CD4-positive, alpha-beta T cell treated with Interleukin-10 for 1 hour (primary cell): ENCODE measurements at regions not wholly inside any gene's neighbourhood (a gene's known extent, or its start where the extent isn't known, plus 50 kb on each side); places are given as distances from the start of the nearest gene placed in this dataset.
A peak's percentile ranks its signal among the peaks of the same experiment; 100 is the strongest.
"Not testable (repeated sequence)": the region's sequence is repeated elsewhere in the genome, so short reads cannot be mapped to it uniquely, and the experiment has no call there.

Experiments
- DNase-seq: peaks from one replicate; pipeline ENCODE4 v3.0.0-alpha.2; 2020

DNA sequence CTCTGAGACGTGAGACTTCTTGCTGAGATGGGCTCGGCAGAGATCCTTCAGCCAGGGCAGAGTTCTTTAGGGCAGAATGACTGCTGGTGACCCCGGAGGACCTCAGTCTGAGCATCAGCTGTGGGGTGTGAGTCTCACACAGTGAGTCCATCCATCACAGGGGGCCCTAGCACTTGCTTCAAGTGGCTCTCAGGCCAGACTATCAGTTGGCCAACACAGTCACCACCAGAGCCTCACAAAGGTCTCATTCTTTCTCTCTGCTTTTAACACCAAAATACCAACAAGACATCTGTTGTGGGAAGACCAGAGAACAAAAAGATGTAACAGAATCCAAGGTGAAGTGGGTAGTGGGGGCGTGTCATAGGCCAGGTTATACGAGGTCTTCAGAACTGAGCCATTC is 345.6 kb upstream of the NRP1 start:
- DNase-seq = no peak

DNA sequence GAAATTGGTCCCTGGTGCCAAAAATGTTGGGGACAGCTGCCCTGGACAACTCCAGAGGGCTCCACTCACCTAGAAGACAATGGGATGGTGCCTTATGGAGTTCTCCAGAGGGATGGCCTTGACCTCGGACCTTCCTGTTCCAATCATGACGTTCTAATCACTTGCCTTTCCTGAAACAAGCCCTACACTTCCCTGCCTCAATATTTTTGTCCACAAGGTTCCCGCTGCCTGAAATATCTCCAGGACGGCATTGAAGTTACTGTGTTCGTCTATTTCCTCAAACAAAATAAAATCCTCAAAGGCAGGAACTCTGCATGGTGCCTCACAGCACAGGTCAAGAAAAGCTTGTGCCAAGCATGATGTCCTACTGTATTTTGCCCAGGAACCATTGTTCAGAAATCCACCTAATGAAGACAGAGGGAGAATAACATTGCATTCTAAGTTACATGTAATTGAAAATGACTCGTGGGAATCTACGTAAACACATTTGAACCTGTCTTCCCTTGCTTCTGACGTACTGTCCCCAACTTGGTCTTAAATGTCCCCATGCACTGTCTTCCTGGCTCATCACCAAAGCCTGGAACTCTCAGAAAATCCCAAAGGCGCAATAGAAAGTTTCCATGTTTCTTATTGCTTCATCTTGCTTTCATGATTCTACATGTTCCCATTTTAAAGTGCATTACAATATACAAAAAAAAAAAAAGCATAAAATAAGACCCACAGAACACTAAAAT is 342.3 kb upstream of the NRP1 start:
- no peak for DNase-seq

DNA sequence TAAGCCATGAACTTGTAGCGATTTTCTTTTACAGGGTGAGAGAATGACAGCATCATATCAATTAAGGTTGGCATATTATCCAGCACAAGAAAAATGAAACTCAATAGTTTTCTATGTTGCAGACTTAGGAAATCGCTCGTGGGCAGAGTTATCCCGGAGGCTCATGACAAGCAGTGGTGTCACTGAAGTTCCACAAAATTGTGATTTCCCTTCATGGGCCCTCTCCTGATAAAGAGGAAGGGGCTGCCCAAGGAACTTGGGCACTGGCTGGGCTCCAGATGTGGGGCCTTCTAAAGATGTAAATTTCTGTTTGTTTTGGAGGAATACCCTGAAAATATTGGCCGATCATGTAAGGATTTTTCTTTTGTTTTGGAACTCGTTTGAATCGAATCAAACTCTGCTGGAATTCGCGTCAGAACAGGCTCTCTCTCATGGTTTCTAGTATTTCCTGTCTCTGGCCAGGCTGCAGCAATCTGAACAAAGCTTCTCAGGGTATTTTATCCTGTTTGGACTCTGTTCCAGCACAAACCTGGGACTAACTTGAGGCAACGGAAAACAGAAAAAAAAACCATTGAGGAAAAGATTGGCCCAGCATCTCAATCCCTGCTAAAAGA is 340.6 kb upstream of the NRP1 start:
- DNase-seq = no peak

DNA sequence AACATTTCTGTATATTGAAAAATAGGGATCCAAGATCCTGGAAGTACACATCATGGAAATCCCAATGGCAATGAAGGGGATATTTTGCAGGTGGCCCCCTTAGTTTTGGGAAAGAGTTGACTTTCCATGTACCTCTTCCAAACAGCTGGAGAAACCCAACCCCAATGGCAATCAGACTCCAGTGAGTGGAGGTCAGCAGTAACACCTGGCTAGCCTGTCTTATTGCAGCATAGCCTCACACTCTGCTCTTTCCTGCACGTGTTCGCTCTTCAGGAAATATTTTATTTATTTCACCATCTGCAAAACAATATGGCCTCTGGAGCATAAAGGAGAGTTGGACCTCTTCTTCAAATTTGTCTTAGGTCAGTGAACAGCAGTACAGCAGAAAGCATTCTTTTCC is 340.0 kb upstream of the NRP1 start:
- DNase-seq = no peak

DNA sequence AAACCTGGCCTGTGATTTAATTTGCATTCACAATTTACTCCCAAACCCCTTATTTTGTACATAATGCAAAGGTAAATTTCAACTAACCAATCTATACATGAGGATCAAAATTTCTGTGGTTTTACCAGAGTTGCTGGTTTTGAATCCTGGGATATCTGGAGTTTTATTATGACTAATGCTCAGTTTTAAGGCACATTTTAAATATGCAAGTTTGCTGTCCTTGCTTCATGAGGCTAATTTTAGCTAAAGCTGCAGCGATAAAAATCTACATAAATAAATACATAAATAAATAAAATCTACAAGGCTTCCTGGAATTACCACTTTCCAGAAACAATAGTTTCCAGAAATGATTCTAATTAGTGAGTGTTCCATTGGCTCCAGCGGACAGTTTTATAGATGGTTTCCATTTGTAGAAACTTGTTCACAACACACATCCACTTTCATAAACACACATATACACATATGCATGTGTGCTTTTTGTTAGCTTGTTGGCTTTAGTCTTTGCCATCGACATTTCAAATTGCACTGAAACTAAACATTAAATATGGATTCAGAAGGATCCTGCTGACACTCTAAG is 339.5 kb upstream of the NRP1 start:
- no peak for DNase-seq

DNA sequence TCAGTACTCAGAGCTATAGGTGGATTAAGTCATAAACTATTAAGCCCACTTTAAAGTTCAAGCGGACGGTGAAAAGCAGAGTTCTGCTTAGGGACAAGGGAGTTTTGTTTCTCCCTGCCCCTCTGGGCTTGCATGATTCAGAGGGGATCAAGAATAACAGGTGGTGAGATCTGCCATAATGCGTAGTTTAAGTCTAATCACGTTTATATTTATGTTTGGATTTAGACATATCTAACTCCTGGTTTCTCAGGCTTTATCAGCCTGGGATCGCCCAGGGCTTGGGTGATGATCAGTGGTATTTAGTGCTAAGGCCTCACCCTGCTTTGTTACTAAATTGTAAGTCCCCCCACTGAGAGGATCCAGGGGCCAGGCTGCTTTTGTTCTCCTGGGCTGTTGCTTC is 335.4 kb upstream of the NRP1 start:
- DNase-seq = no peak

DNA sequence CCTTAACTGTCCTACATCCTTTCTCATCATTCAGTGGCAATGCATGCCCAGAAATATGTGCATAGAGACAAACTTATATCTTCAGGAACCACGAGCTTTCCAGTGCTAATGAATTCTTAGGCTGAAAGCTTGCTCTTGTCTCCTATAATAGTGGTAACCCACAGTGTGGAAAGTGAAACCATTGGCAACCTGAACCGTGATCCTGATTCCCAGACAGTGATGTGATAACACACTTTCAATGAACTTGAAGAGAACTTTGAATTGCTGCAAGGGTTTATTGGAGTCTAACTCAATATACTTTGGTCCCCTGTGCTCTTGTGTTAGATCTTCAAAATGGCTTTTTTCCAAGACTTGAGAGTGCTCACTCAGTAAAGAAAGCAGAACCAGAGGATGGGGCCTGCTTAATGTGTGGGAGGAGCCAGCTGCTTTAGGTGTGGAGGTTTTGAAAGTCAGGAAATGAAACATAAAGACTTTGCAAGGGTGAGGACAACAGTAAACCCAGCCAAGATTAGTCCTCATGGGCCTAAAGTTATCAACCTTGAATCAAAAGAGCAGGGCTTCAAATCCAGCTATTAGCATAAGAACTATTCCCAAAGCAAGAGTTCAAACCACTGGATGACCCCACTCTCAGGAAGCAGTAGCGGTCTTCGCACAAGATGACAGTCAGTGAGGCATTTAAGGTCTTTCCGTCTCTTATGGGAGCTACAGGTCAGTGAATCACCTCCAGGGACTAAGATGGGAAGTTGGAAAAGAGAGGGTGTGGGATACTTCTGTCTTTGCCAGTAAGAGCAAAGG is 332.4 kb upstream of the NRP1 start:
- no peak for DNase-seq

DNA sequence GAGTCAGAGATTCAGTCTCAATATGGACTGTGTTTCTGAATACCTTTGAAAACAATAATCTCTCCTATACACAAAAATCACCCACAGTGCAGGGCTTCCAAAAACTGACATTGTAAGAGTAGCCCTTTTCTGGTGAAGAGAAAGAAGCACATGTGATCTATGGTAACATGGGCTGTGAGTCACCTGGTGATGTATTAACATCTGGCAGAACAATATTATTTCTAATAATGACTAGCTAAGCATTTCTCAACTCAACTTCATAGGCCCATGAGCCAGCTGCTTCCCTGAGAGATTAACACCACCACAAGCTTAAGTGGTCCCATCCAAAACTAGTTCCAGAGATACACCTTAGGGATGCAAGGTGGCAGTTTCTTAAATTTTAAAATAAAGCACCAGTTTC is 331.0 kb upstream of the NRP1 start:
- DNase-seq = no peak

DNA sequence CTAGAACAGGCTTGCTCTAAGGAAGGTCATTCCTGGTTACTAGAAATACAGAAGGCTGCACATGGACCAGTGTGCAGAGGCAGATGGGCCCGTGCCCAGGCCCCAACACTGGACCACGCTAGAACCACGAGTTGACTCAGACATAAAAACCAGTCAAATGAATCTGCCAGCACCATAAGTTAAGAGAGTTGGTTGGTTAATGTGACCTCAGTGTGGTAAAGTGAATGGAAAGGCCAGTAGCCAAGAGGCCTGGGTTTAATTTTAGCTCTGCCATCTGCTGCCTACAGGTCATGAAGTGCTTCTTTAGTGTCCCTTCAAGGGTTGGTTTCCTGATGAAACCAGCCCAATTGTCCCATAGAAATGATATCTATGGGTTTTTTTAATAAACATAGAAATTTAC is 329.6 kb upstream of the NRP1 start:
- DNase-seq = no peak

DNA sequence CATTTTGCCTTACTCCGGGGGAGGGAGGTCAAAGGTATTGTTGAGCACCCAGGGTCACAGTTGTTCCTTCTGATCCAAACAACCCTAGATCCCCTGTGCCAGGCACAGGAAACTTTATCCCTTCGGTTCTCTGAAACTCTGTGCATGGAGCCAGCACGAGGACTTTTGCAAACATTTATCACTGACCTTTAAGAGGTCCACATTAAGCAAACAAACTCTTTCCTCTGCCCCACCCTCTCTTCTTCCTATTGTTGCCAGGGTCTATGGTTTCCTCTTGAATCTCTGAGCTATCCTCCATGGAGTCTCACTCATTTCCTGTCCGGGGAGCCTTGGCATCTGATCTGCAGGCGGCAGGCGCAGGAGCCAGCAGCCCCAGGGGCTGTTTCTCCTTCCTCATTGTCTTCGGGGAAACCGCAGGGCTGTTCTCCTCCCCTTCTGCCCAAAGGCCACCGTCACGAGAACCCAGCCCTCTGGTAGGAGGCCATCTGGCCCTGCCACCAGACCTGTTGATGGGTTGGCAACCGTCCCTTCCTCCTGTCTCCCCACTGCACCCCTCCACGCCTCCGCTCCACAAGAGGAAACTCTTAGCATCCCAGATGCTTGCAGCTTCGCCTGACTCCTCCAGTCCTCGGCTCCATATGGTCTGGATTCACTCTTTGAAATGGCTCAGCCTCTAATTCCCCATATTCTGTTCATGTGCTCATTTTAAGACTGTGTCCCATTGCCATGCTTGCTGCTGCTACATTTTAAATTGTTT is 327.3 kb upstream of the NRP1 start:
- peak; percentile 5 for DNase-seq

DNA sequence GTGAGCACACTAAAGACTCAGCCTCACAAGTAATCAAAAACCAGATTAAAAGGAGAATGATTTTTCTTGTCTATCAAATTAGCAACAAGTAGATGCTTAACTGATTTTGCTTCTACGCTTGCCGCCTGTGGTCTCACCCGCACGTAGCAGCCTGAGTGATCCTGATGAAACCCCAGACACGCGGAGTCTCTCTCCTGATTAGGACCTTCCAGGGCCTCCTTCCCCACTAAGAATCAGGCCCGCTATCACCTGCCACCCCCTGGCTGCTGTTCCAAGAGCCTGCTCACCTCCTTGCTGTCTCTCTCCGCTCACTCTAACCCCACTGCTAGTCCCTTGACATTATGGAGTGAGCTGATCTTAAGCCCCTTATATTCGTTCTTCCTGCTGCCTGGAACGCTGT is 325.9 kb upstream of the NRP1 start:
- DNase-seq = no peak

DNA sequence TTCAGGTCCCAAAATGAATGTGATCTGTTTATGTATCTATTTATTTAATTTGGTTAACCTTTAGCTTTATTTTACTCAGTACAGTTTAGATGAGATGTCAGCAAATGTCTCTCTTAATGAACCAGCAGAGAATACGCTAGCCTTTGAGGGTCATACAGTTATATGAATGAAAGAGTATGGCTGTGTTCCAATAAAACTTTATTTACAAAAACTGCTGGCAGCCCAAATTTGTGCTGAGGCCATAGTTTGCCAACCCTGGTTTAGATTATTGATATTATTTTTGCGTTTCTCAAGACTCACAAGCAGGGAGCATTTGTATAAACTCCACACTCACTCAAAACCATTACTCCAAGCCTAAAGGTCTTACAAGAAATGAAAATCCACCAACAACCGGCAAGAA is 323.4 kb upstream of the NRP1 start:
- DNase-seq = no peak

DNA sequence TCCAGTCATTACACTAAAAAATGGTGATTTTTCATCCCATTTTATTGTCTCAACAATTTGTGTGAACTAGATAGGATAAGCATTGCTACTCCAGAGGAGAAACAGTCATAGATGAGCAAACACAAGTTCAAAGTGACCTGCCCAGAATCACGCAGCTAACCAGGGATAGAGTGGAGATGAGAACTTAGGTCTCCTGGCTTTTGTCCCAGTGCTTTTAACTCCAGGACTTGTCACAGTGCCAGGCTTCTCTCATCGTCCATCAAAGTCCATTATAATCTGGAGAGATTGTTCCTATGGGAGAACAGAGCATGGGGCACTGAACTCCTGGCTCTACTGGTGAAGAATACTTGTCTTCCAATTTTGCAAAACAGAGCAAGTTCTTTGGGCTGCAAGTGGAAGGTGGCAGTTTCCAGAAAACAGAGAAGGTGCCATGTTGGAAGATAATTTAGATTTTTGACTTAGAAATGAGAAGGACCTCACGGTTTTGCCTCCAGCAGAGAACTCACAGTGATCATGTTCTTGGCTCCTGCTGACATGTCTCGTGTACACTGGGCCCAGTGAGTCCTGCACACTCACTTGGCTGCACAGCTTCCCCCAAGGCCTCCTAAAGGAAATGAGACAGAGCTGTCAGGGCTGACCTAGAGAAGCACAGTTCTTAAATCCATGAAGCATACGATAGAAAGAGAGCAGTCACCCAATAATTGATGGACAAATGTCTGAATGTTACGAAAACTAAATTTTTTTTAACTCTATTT is 322.9 kb upstream of the NRP1 start:
- DNase-seq = no peak

DNA sequence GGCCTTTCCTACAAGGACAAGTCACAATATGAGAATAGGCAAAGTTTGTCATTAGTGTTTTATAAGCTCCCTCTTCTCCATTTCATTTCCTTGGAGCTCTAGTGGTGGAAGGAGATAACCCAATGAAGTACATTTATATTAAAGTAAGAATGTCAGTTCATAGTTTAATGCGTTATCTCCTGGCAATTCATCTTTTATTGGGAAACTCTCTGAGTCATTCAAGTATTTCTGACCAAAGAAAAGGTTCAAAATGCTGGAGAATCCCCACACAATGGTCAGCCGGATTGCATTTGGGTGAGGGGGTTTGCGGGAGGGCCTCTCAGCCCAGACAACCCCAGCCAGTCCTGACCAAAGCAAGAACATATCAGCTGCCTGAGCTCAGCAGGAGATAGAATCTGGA is 321.5 kb upstream of the NRP1 start:
- no peak for DNase-seq

DNA sequence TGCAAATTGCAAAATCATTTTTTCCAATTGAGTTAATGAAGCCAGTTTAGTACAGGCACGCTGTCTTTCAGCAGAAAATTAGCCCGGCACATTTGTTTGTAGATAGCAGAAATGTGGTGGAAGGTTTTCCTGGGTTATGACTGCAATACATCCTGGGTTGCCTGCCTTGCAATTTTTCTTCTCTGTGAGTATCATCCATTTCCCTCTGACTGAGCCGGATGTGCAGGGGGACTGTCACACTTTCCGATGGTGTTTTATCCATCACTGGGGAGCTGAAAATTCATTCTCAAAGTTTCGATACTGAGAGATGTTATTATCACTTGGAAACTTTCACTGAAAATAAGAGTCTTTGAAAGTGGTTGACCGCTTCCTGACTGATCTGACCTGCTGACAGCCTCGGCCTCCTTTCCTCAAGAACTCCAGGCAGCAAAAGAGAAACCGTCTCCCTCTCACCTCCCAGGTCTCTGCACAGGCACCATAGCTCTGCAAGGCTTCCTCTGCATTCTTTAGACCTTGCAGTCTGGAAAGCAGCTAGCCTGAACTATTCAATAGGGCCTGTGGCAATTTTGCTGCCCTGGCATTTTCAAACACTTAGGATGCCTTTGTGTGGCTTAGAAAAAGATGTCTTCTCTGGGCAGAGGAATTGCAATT is 320.8 kb upstream of the NRP1 start:
- DNase-seq = no peak

DNA sequence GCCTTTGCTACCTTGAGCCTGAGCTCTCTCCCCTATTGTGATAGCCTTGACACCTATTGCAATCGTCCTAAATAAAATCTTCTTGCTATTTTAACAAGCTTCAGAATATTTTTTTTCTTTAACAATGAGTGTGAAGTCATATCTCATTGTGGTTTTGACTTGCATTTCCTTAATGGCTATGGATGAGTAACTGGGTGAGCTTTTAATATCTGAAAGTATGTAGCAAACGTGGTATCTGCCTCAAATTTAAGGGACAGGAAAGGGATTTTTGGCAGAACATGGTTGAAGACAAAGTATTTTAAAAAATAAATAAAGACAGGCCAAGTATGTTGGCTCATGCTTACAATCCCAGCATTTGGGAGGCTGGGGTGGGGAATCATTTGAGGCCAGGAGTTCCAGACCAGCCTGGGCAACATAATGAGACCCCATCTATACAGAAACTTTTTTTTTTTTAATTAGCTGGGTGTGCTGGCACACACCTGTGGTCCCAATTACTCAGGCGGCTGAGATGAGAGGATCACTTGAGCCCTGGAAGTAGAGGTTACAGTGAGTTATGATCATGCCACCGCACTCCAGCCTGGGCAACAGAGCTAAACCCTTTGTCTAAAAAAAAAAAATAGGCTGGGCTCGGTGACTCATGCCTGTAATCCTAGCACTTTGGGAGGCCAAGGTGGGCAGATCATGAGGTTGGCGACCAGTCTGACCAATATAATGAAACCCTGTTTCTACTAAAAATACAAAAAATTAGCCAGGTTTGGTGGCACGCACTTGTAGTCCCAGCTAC is 319.3 kb upstream of the NRP1 start:
- no peak for DNase-seq

DNA sequence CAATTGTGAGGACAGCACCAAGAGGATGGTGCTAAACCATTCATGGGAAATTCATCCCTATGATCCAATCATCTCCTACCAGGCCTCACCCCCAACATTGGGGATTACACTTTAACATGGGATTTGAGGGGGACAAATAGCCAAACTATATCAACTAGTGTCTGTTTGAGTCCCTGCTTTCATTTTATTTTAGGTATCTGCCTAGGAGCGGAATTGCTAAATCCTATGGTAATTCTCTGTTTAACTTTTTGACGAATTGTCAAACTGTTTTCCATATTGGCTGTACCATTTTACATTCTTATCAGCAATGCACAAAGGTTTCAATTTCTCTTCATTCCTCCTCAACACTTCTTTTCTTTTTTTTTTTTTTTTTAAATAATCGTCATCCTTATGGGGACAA is 318.4 kb upstream of the NRP1 start:
- DNase-seq = no peak

DNA sequence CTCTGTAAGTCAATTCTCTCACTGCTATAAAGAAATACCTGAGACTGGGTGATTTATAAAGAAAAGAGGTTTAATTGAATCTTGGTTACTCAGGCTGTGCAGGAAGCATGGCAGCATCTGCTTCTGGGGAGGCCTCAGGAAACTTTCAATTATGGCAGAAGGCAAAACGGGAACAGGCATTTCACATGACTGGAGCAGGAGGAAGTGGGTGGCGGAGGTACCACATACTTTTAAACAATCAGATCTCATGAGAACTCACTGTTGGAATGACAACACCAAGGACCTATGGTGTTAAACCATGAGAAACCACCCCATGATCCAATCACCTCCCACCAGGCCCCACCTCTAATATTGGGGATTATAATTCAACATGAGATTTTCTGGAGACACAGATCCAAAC is 315.7 kb upstream of the NRP1 start:
- DNase-seq = not testable (repeated sequence)

DNA sequence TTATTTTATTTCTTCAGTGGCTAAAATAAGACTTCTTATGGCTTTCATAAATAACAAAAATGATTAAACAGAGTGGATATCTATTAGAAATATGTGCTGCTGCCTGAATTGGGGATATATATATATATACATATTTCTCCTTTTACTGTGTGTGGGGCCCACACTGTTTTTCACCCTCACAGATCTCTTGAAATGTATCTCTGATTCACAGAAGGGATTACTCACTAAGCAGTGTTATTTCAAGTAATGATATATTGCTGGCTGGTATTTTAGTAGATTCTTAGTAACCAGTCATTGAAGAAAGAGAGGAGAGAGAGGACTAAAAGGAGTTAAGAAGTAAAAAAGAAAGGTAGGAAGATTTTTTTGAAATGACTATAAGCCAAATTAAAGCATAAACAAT is 308.6 kb upstream of the NRP1 start:
- DNase-seq = no peak

DNA sequence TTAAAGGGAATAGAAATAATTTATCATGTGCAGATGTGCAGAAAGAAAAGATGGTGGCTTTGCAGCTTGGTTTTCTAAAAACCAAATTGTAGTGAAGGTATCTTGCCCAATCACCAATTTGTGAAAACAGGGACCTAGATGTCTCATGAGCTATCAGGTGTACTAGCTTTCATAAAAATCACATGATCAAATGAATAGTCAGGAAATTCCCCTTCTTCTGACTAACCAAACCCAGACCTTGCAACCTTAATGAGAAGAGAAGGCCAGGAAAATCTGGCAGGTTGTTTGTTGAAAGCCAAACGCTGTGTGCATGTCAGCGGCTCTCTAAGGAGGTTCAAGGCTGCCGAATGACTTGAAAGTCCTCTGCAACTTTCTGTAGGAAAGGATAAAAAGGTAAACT is 304.4 kb upstream of the NRP1 start:
- no peak for DNase-seq

DNA sequence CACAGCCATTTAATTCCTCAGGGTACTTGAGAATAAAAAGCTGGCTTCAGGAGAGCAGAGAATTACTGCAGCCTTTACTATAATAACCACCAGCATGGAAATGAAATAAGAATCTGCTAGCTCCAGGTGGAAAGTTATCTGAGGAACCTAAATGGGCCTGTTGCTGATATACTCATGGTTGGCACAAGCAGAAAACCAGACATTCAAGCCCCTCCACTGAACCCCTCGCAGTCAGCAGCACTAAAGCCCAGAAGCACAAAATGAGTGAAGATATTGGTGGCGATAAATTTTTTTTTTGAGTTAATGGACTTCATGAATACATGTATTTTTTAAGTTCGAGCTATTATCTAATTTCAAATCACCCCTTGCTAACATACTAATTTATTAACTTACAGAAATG is 303.9 kb upstream of the NRP1 start:
- no peak for DNase-seq
